ENCODE measurements at regions not wholly inside any gene's neighbourhood (a gene's known extent, or its start where the extent isn't known, plus 50 kb on each side); places are given as distances from the start of the nearest gene placed in this dataset.
"Not testable (repeated sequence)": the region's sequence is repeated elsewhere in the genome, so short reads cannot be mapped to it uniquely, and the experiment has no call there.

GRCh38 chr9:100700689-100701318 is 122.9 kb downstream of the CAVIN4 start:
- peak; percentile 27 for DNase-seq (ENCODE audit: low spot score)
- no peak for FAIRE-seq

- DNase-seq (ENCODE audit: low spot score): peak; percentile 77
- FAIRE-seq: no peak
These were observed 136.7 kb downstream of the CAVIN4 start for GRCh38 chr9:100714372-100715099.

- DNase-seq (ENCODE audit: low spot score) (no peak), FAIRE-seq (no peak)
These were observed 137.2 kb downstream of the CAVIN4 start for GRCh38 chr9:100715100-100715380.

GRCh38 chr9:100718717-100719116 is 140.8 kb downstream of the CAVIN4 start:
- DNase-seq (ENCODE audit: low spot score): no peak
- no peak for FAIRE-seq

- FAIRE-seq (no peak), DNase-seq (ENCODE audit: low spot score) (no peak)
These were observed 143.0 kb downstream of the CAVIN4 start for GRCh38 chr9:100720922-100721321.

GRCh38 chr9:100724886-100725285 is 147.0 kb downstream of the CAVIN4 start:
- DNase-seq (ENCODE audit: low spot score) (no peak), FAIRE-seq (no peak)

GRCh38 chr9:100725371-100725770 is 147.5 kb downstream of the CAVIN4 start:
- no peak for DNase-seq (ENCODE audit: low spot score)
- FAIRE-seq: no peak

GRCh38 chr9:100729336-100729895 is 151.5 kb downstream of the CAVIN4 start:
- DNase-seq (ENCODE audit: low spot score): no peak
- no peak for FAIRE-seq

GRCh38 chr9:100730086-100730485 is 152.2 kb downstream of the CAVIN4 start:
- DNase-seq (ENCODE audit: low spot score) (no peak), FAIRE-seq (no peak)

GRCh38 chr9:100731038-100731556 is 153.2 kb downstream of the CAVIN4 start:
- DNase-seq (ENCODE audit: low spot score) (no peak), FAIRE-seq (no peak)

GRCh38 chr9:100731557-100731956 is 153.7 kb downstream of the CAVIN4 start:
- FAIRE-seq (no peak), DNase-seq (ENCODE audit: low spot score) (no peak)

GRCh38 chr9:100739208-100739607 is 161.3 kb downstream of the CAVIN4 start:
- FAIRE-seq: no peak
- DNase-seq (ENCODE audit: low spot score): no peak

GRCh38 chr9:100739666-100740065 is 161.8 kb downstream of the CAVIN4 start:
- DNase-seq (ENCODE audit: low spot score) (no peak), FAIRE-seq (no peak)

GRCh38 chr9:100748930-100749329 is 171.1 kb downstream of the CAVIN4 start:
- not testable (repeated sequence) for FAIRE-seq; DNase-seq (ENCODE audit: low spot score)

GRCh38 chr9:100756217-100756616 is 178.3 kb downstream of the CAVIN4 start:
- DNase-seq (ENCODE audit: low spot score) (no peak), FAIRE-seq (no peak)

GRCh38 chr9:100759215-100759614 is 181.3 kb downstream of the CAVIN4 start:
- FAIRE-seq (no peak), DNase-seq (ENCODE audit: low spot score) (no peak)

GRCh38 chr9:100761276-100761802 is 183.5 kb downstream of the CAVIN4 start:
- no peak for FAIRE-seq
- no peak for DNase-seq (ENCODE audit: low spot score)

GRCh38 chr9:100774326-100774725 is 196.4 kb downstream of the CAVIN4 start:
- FAIRE-seq: no peak
- DNase-seq (ENCODE audit: low spot score): no peak

GRCh38 chr9:100774962-100775361 is 197.1 kb downstream of the CAVIN4 start:
- FAIRE-seq (no peak), DNase-seq (ENCODE audit: low spot score) (no peak)

- FAIRE-seq: no peak
- DNase-seq (ENCODE audit: low spot score): no peak
These were observed 198.0 kb downstream of the CAVIN4 start for GRCh38 chr9:100775912-100776311.

GRCh38 chr9:100784755-100785154 is 206.9 kb downstream of the CAVIN4 start:
- no peak for DNase-seq (ENCODE audit: low spot score)
- FAIRE-seq: no peak

GRCh38 chr9:100785946-100786345 is 208.1 kb downstream of the CAVIN4 start:
- no peak for FAIRE-seq
- DNase-seq (ENCODE audit: low spot score): no peak
